ENCODE measurements at regions not wholly inside any gene's neighbourhood (a gene's known extent, or its start where the extent isn't known, plus 50 kb on each side); places are given as distances from the start of the nearest gene placed in this dataset.

- H3K27me3 ChIP-seq = no peaks in the 10 kb centered on the region
- H3K27ac ChIP-seq = no peak overlapping the region
- no peaks in the 10 kb centered on the region for H3K9me3 ChIP-seq
- WGBS, 2 donors (ENCODE audit: low coverage in 1 of 2) = 58 to 69% methylated on average over 3 of the region's 3 CpGs
- no peaks in the 10 kb centered on the region for H3K4me1 ChIP-seq
- no peak for DNase-seq
- intact Hi-C loops (cut with DNase I; ENCODE audit: low total_unique reads) = no loop called here
- no peak for TF ChIP-seq POLR2A (IDR thresholded peaks at IDR 0.05)
- H3K36me3 ChIP-seq = no peaks in the 10 kb centered on the region
- H3K4me3 ChIP-seq = no peak overlapping the region
- in situ Hi-C loops (cut with MboI; ENCODE audit: low pct_ligation_motif_present in 1 of 4, low pct_unique_long_range_greater_than_20kb in 1 of 4, low sequenced_read_pairs in 3 of 4) = no loop called here
Measured at GRCh38 chr10:16274911-16275310, 161.9 kb upstream of the PTER start.

- DNase-seq = no peak
- 71 to 81% methylated on average over 2 to 4 of the region's 4 CpGs for WGBS, 2 donors (ENCODE audit: low coverage in 1 of 2)
- TF ChIP-seq POLR2AphosphoS5 (IDR thresholded peaks at IDR 0.05) = no peak
- TF ChIP-seq POLR2A (IDR thresholded peaks at IDR 0.05) = no peak
- TF ChIP-seq EP300 (IDR thresholded peaks at IDR 0.05; ENCODE audit: low read depth) = no peak
- no peak for TF ChIP-seq CTCF (IDR thresholded peaks at IDR 0.05)
Measured at GRCh38 chr10:16280595-16280994, 156.2 kb upstream of the PTER start.

GRCh38 chr10:16292366-16292765 lies 144.4 kb upstream of the PTER start:
- Histone ChIP-seq H3K27ac (no peak overlapping the region), H3K36me3 (no peaks in the 10 kb centered on the region), H3K9me3 (no peaks in the 10 kb centered on the region), H3K27me3 (no peaks in the 10 kb centered on the region), H3K4me1 (no peaks in the 10 kb centered on the region), H3K4me3 (no peak overlapping the region)
- WGBS, 2 donors (ENCODE audit: low coverage in 1 of 2) = 78 to 83% methylated on average over 4 to 7 of the region's 7 CpGs
- intact Hi-C loops (cut with DNase I; ENCODE audit: low total_unique reads) (no loop called here), in situ Hi-C loops (cut with MboI; ENCODE audit: low pct_ligation_motif_present in 1 of 4, low pct_unique_long_range_greater_than_20kb in 1 of 4, low sequenced_read_pairs in 3 of 4) (no loop called here)
- no peak for DNase-seq
- TF ChIP-seq CTCF (IDR thresholded peaks at IDR 0.05) (no peak), POLR2AphosphoS5 (IDR thresholded peaks at IDR 0.05) (no peak), POLR2A (IDR thresholded peaks at IDR 0.05) (no peak), EP300 (IDR thresholded peaks at IDR 0.05; ENCODE audit: low read depth) (no peak)

More at GRCh38 chr10:16280595-16280994, 156.2 kb upstream of the PTER start:
- intact Hi-C loops (cut with DNase I; ENCODE audit: low total_unique reads) (no loop called here), in situ Hi-C loops (cut with MboI; ENCODE audit: low pct_ligation_motif_present in 1 of 4, low pct_unique_long_range_greater_than_20kb in 1 of 4, low sequenced_read_pairs in 3 of 4) (no loop called here)
- Histone ChIP-seq H3K27me3 (no peaks in the 10 kb centered on the region), H3K4me1 (no peaks in the 10 kb centered on the region), H3K36me3 (no peaks in the 10 kb centered on the region), H3K4me3 (no peak overlapping the region), H3K9me3 (no peaks in the 10 kb centered on the region), H3K27ac (no peak overlapping the region)

- TF ChIP-seq POLR2A (IDR thresholded peaks at IDR 0.05) = no peak
- TF ChIP-seq CTCF (IDR thresholded peaks at IDR 0.05) = no peak
- TF ChIP-seq EP300 (IDR thresholded peaks at IDR 0.05; ENCODE audit: low read depth) = no peak
- no peak for TF ChIP-seq POLR2AphosphoS5 (IDR thresholded peaks at IDR 0.05)
- Histone ChIP-seq H3K36me3 (no peaks in the 10 kb centered on the region), H3K27ac (no peak overlapping the region), H3K9me3 (no peaks in the 10 kb centered on the region), H3K27me3 (no peaks in the 10 kb centered on the region), H3K4me3 (no peak overlapping the region), H3K4me1 (no peaks in the 10 kb centered on the region)
- intact Hi-C loops (cut with DNase I; ENCODE audit: low total_unique reads) (no loop called here), in situ Hi-C loops (cut with MboI; ENCODE audit: low pct_ligation_motif_present in 1 of 4, low pct_unique_long_range_greater_than_20kb in 1 of 4, low sequenced_read_pairs in 3 of 4) (no loop called here)
- DNase-seq = no peak
- WGBS, 2 donors (ENCODE audit: low coverage in 1 of 2) = 60 to 71% methylated on average over 1 of the region's 1 CpG
Measured at GRCh38 chr10:16297069-16297468, 139.7 kb upstream of the PTER start.

GRCh38 chr10:16297642-16298041 lies 139.2 kb upstream of the PTER start:
- in situ Hi-C loops (cut with MboI; ENCODE audit: low pct_ligation_motif_present in 1 of 4, low pct_unique_long_range_greater_than_20kb in 1 of 4, low sequenced_read_pairs in 3 of 4) = no loop called here
- WGBS, 2 donors (ENCODE audit: low coverage in 1 of 2) = 70 to 83% methylated on average over 2 to 6 of the region's 6 CpGs

More at GRCh38 chr10:16297642-16298041, 139.2 kb upstream of the PTER start:
- Histone ChIP-seq H3K9me3 (no peaks in the 10 kb centered on the region), H3K27me3 (no peaks in the 10 kb centered on the region), H3K4me1 (no peaks in the 10 kb centered on the region), H3K27ac (no peak overlapping the region), H3K36me3 (no peaks in the 10 kb centered on the region), H3K4me3 (no peak overlapping the region)
- DNase-seq = no peak
- TF ChIP-seq CTCF (IDR thresholded peaks at IDR 0.05) (no peak), POLR2A (IDR thresholded peaks at IDR 0.05) (no peak), POLR2AphosphoS5 (IDR thresholded peaks at IDR 0.05) (no peak), EP300 (IDR thresholded peaks at IDR 0.05; ENCODE audit: low read depth) (no peak)
- intact Hi-C loops (cut with DNase I; ENCODE audit: low total_unique reads) = no loop called here
